Fibroblast of skin of left biceps (primary cell): ENCODE measurements at regions not wholly inside any gene's neighbourhood (a gene's known extent, or its start where the extent isn't known, plus 50 kb on each side); places are given as distances from the start of the nearest gene placed in this dataset.

Source experiments
- DNase-seq, 2 experiments: peaks; one replicate each; pipeline ENCODE4 v3.0.0-alpha.2; 2013; ENCODE audit warnings: low read depth in 2 of 2

- DNase-seq: no peak
Observed at GRCh38 chr5:88544136-88544645, 275.5 kb upstream of the TMEM161B start.

GRCh38 chr5:88542786-88543185, 274.1 kb upstream of the TMEM161B start:
- no peak for DNase-seq

DNA sequence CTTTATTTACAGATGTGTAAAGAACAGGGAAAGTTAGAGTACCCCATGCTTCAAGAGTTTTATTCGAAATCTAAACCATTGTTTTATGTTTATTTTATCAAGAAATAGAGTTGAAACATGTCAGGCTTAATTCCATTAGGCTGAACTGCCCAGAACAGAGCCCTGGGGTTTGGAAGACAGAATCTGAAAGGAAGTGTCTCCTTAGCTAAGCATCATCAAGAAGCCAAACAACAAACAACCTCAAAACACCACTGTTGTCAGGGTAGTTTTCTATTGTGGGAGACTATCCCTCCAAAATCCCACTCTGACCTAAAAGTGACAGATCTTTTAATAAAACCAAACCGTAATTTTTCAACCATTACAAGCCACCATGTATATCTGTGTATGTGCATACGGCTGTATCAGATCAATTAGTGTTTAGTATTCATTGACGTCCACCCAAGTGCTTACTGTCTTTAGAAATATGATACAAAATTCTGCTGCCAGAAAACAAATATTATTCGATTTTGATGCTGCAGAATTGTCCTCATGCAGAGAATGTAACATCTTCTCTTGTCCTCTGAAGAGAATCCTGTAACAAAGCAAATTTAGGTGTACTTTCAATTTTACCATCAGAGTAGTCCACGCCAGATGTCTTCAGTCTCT, 271.9 kb upstream of the TMEM161B start:
- no peak for DNase-seq

DNA sequence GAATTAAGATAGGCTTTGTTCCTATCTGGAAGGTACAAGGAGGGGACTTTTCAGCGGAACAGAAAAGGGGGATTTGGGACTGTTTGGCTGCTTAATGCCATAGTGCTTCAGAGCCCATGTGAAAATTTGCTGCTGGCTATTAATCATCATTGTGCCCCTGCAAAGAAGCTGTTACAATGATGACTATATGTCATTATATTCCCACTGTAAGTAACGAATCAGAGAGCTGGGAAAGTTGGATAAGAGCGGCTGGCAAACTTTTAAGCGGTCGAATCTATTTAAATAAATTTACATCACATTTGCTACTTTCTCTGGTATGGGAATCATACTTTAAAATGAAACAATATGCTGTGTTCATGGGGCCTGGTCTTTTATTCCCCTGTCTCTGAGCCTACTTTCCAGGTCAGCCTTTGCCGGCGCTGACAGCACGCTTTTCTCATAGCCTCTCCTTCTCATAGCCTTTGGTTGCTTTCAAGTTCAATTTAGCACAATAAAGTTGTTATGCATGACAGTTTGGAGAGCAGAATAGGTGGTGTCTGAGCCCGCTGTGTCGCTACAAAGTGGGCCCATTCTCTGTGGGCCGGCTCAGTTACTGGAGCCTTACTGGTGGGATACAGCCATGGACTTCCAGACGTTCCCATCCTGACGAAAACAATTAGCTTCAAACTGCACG, 271.2 kb upstream of the TMEM161B start:
- DNase-seq: no peak

GRCh38 chr5:88539026-88539425, 270.4 kb upstream of the TMEM161B start:
- no peak for DNase-seq

GRCh38 chr5:88536146-88536545, 267.5 kb upstream of the TMEM161B start:
- DNase-seq: no peak

DNA sequence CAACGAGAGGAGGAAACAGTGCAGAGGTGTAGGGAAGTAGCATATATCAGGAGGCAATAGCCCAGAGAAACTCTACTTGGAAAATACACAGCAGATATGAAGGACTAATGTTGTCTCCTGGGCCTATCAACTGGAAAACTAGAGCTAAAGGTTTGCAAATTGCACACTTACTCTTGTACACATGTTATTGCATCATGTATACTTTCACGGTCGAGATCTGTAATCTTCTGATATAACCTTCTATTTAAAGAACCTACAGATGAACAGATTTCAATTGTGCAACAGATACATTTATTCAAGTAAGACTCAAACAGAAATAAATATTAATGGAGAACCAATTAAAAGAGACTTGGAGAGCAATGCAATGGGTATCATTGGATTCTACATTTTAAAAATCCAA, 256.3 kb upstream of the TMEM161B start:
- DNase-seq: no peak

GRCh38 chr5:88519066-88519465, 250.4 kb upstream of the TMEM161B start:
- no peak for DNase-seq

DNA sequence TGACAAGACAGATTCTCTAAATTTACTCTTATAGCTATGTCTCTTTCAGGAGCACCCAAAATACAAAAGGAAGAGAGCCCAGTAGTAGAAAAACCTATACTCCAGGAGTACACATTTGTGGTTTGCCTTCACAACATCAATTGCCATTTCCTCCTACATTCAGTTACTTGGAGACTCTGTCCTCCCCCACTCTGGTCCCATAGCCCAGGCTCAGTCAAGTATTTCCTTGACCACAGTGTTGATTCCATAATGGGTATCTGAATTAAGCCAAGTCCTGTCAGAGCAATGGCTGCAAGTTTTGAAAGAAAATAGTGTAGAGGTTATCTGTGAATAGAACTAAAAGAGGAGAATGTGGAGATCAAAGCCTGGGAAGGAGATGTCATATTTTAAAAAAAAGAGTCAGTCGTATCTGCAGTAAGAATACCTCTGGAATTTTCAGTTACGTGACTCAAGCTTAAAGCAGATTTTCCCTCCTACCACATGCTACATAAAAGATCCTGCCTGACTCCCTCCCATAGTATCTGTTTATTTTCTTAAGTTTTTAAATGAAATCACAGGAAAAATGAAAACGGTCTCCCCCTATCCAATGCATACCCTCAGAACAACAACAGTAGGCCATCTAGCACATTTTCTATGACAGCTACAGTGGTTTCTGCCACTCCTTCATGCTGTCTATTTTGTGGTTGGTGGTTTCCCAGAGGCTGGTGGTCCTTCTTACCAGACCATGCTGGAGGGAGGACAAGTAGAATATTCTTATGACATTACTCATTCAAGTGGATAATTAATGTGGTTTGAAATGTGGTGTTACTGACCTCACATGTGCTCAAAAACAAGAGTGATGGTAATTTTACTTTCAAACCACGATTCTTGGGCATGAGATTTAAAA, 249.7 kb upstream of the TMEM161B start:
- no peak for DNase-seq

GRCh38 chr5:88515881-88516819, 247.5 kb upstream of the TMEM161B start:
- DNase-seq: no peak

GRCh38 chr5:88515068-88515467, 246.4 kb upstream of the TMEM161B start:
- DNase-seq: no peak

- no peak for DNase-seq
Observed at GRCh38 chr5:88509403-88509802, 240.8 kb upstream of the TMEM161B start.

GRCh38 chr5:88507261-88507660, 238.6 kb upstream of the TMEM161B start:
- no peak for DNase-seq

DNA sequence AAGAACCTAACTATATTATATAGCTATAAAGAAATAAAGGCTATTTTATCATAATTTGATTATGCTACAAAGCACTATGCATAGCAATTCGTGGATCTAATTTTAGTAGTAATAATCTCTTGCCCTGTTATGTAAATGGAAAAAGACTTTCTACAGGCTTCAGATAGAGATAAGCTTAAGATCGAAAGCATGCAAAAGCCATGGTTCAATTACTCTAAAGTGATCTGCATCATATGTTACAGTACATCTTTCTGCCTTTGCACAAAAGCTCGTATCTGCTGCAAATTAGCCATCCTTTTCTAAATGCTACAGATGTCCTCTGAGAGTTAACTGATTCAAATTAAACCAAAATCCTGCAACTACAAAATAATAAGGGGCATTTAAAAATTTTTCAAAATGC, 234.8 kb upstream of the TMEM161B start:
- DNase-seq: no peak

DNA sequence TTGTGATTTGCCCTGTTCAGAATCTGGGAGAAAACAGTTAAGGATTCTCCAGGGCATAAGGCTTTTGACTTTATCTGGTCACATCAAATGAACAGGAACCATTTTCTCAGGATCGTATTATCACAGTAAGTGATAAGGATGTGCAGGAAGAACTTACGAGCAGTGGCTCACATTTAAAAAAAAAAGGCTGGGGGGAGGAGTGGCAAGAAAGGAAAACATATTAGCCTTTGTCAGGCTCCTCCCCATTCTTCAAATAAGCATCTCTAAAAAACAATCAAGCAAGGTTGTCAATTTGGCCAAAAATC, 234.3 kb upstream of the TMEM161B start:
- DNase-seq: no peak

DNA sequence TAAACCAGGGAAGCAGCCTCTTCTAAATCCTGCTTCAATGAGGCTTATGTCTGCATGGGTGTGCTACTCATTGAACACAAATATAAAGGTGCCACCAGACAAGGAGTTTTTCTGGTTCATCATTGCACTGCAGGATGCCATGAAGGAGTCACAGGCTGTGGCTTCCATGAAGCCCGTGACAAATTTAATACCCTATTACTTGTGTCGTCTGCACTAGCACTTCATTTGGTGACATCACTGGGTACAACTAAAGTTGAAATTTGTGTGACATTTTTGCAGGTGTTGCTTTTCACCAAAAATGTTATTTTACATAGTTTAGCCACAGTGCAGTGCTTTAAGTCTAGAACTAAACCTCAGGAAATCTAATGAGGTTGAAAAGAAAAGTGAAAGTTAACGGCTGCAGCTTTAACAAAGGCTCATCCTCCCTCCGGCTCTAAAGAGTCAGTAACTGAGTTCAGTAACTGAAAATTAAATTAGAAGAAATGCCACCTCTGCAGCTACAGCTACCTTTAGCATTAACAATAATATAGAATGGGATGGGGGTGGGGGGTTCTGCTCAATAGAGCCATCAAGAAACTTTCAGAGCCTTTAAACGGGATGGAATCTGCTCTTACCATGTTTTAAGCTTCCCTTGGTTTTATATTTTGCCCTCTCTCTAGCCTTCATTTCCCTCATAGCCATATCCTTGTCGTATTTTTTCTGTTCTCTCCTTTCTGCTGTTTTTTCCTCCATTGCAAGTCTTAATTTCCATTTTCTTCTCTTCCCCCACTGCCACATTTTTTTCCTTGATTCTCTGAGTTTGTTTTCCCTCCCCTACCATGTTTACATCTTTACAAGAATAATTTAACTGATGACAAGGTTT, 233.8 kb upstream of the TMEM161B start:
- DNase-seq: no peak

GRCh38 chr5:88495810-88496209, 227.2 kb upstream of the TMEM161B start:
- no peak for DNase-seq

GRCh38 chr5:88490874-88491273, 222.2 kb upstream of the TMEM161B start:
- no peak for DNase-seq

GRCh38 chr5:88489364-88489763, 220.7 kb upstream of the TMEM161B start:
- no peak for DNase-seq

- DNase-seq: no peak
Observed at GRCh38 chr5:88488561-88488960, 219.9 kb upstream of the TMEM161B start.

GRCh38 chr5:88488130-88488529, 219.5 kb upstream of the TMEM161B start:
- DNase-seq: no peak
